H9 (cell line): ENCODE measurements at regions not wholly inside any gene's neighbourhood (a gene's known extent, or its start where the extent isn't known, plus 50 kb on each side); places are given as distances from the start of the nearest gene placed in this dataset.

Source experiments
- DNase-seq: peaks from one replicate; pipeline ENCODE4 v3.0.0-alpha.2; 2017
- H2AFZ ChIP-seq: one replicate; pipeline ENCODE4 v1.6.1; 2013; ENCODE audit warnings: mild to moderate bottlenecking, low read length, control low read depth, moderate library complexity
- H2AK5ac ChIP-seq: 2 replicates; pipeline ENCODE4 v1.6.1; 2013; ENCODE audit warnings: low read length, control low read depth, mixed read lengths; ENCODE audit not compliant: insufficient read length
- H2BK120ac ChIP-seq: one replicate; pipeline ENCODE4 v1.6.1; 2013; ENCODE audit warnings: low read depth, mild to moderate bottlenecking, low read length, control low read depth, inconsistent platforms; ENCODE audit not compliant: poor library complexity, severe bottlenecking
- H2BK12ac ChIP-seq: 2 replicates; pipeline ENCODE4 v1.6.1; 2013; ENCODE audit warnings: low read length, control low read depth, mixed read lengths, low read depth; ENCODE audit not compliant: insufficient read length
- H2BK15ac ChIP-seq: 2 replicates; pipeline ENCODE4 v1.6.1; 2013; ENCODE audit warnings: low read depth, low read length, control low read depth
- H2BK20ac ChIP-seq: one replicate; pipeline ENCODE4 v1.6.1; 2013; ENCODE audit warnings: low read depth, mild to moderate bottlenecking, low read length, control low read depth, inconsistent platforms; ENCODE audit not compliant: poor library complexity, severe bottlenecking
- H2BK5ac ChIP-seq: 2 replicates; pipeline ENCODE4 v1.6.1; 2013; ENCODE audit warnings: low read length, control low read depth, mixed read lengths; ENCODE audit not compliant: insufficient read length
- H3K14ac ChIP-seq: 2 replicates; pipeline ENCODE4 v1.6.1; 2013; ENCODE audit warnings: low read length, control low read depth; ENCODE audit not compliant: insufficient read depth
- H3K18ac ChIP-seq: 2 replicates; pipeline ENCODE4 v1.6.1; 2013; ENCODE audit warnings: low read depth, mild to moderate bottlenecking, mixed read lengths, low read length, control low read depth; ENCODE audit not compliant: insufficient read length
- H3K23ac ChIP-seq: 2 replicates; pipeline ENCODE4 v1.6.1; 2013; ENCODE audit warnings: low read length, control low read depth, mixed read lengths, low read depth; ENCODE audit not compliant: insufficient read length
- H3K23me2 ChIP-seq: 2 replicates; pipeline ENCODE4 v1.6.1; 2013; ENCODE audit warnings: low read depth, mild to moderate bottlenecking, mixed read lengths, low read length, control low read depth; ENCODE audit not compliant: insufficient read length, poor library complexity, severe bottlenecking
- H3K27ac ChIP-seq: 2 replicates; pipeline ENCODE4 v1.5.1; 2013; ENCODE audit warnings: low read length, control low read depth, mixed read lengths, low read depth; ENCODE audit not compliant: insufficient read length
- H3K27me3 ChIP-seq: 2 replicates; pipeline ENCODE4 v1.6.1; 2013; ENCODE audit warnings: low read length, control low read depth, inconsistent platforms; ENCODE audit not compliant: insufficient read depth
- H3K4ac ChIP-seq: 2 replicates; pipeline ENCODE4 v1.6.1; 2013; ENCODE audit warnings: low read depth, mild to moderate bottlenecking, control low read depth, inconsistent platforms, low read length, moderate library complexity
- H3K4me1 ChIP-seq: 2 replicates; pipeline ENCODE4 v1.6.1; 2013; ENCODE audit warnings: low read length, control low read depth, inconsistent platforms; ENCODE audit not compliant: insufficient read depth
- H3K4me2 ChIP-seq: 2 replicates; pipeline ENCODE4 v1.6.1; 2013; ENCODE audit warnings: low read length, control low read depth, mixed read lengths; ENCODE audit not compliant: insufficient read length, insufficient read depth
- H3K56ac ChIP-seq: 2 replicates; pipeline ENCODE4 v1.6.1; 2013; ENCODE audit warnings: low read depth, mild to moderate bottlenecking, mixed read lengths, low read length, control low read depth; ENCODE audit not compliant: insufficient read length
- H3K79me1 ChIP-seq: 2 replicates; pipeline ENCODE4 v1.6.1; 2013; ENCODE audit warnings: low read depth, mild to moderate bottlenecking, moderate library complexity, low read length, control low read depth, inconsistent platforms; ENCODE audit not compliant: insufficient read depth, poor library complexity, severe bottlenecking
- H3K79me2 ChIP-seq: 2 replicates; pipeline ENCODE4 v1.6.1; 2013; ENCODE audit warnings: low read length, control low read depth, inconsistent platforms; ENCODE audit not compliant: insufficient read depth
- H3K9ac ChIP-seq: 2 replicates; pipeline ENCODE4 v1.6.1; 2013; ENCODE audit warnings: low read length, control low read depth, mixed read lengths; ENCODE audit not compliant: insufficient read length; ENCODE audit errors: extremely low read depth
- H3K9me3 ChIP-seq: one replicate; pipeline ENCODE4 v1.6.1; 2013; ENCODE audit warnings: low read depth, low read length, inconsistent platforms; ENCODE audit not compliant: control insufficient read depth
- H3T11ph ChIP-seq: one replicate; pipeline ENCODE4 v1.6.1; 2013; ENCODE audit warnings: mild to moderate bottlenecking, low read length, control low read depth, inconsistent platforms
- H4K20me1 ChIP-seq: one replicate; pipeline ENCODE4 v1.6.1; 2013; ENCODE audit not compliant: control insufficient read depth, insufficient read length, insufficient read depth
- H4K5ac ChIP-seq: 2 replicates; pipeline ENCODE4 v1.6.1; 2013; ENCODE audit warnings: low read depth, mild to moderate bottlenecking, mixed read lengths, low read length, control low read depth; ENCODE audit not compliant: insufficient read length
- H4K8ac ChIP-seq: replicated peaks from 2 replicates; pipeline ENCODE4 v1.6.1; 2013; ENCODE audit warnings: low read length, control low read depth, mixed read lengths, low read depth; ENCODE audit not compliant: insufficient read length
- H4K91ac ChIP-seq: 2 replicates; pipeline ENCODE4 v1.6.1; 2013; ENCODE audit warnings: low read depth, mild to moderate bottlenecking, moderate library complexity, mixed read lengths, low read length, control low read depth; ENCODE audit not compliant: insufficient read length
- H3K27ac Mint-ChIP-seq, 3 experiments: 2 replicates in 2 of 3; 3 replicates in 1 of 3; pipeline ENCODE4 v1.8.0; 2020 to 2021; ENCODE audit warnings: mixed read lengths in 3 of 3, mild to moderate bottlenecking in 1 of 3, moderate library complexity in 1 of 3
- H3K27me3 Mint-ChIP-seq: 2 replicates; pipeline ENCODE4 v1.8.0; 2021; ENCODE audit warnings: low read depth, mild to moderate bottlenecking, moderate library complexity, mixed read lengths
- H3K36me3 Mint-ChIP-seq, 3 experiments: 2 replicates in 2 of 3; 3 replicates in 1 of 3; pipeline ENCODE4 v1.8.0; 2020 to 2021; ENCODE audit warnings: low read depth in 3 of 3, mixed read lengths in 3 of 3; ENCODE audit not compliant: insufficient read depth in 1 of 3
- H3K4me1 Mint-ChIP-seq, 2 experiments: 2 replicates each; pipeline ENCODE4 v1.8.0; 2020; ENCODE audit warnings: mixed read lengths in 2 of 2
- H3K4me3 Mint-ChIP-seq, 2 experiments: 2 replicates in 1 of 2; 3 replicates in 1 of 2; pipeline ENCODE4 v1.8.0; 2020 to 2021; ENCODE audit warnings: mild to moderate bottlenecking in 2 of 2, mixed read lengths in 2 of 2, moderate library complexity in 1 of 2
- H3K9me3 Mint-ChIP-seq, 2 experiments: 2 replicates in 1 of 2; 3 replicates in 1 of 2; pipeline ENCODE4 v1.8.0; 2020; ENCODE audit warnings: mild to moderate bottlenecking in 2 of 2, mixed read lengths in 2 of 2, moderate library complexity in 1 of 2
- CTCF ChIP-seq: fragments of 200-600 bp; sonication (generic); conservative IDR thresholded peaks from 3 replicates; pipeline ENCODE4 v1.8.0; 2021; ENCODE audit warnings: antibody characterized with exemption, mild to moderate bottlenecking
- WGBS: extraction: QIAGEN DNeasy Blood & Tissue Kit; methylation state at CpG from one replicate; pipeline ENCODE4 v1.1.7; 2013; ENCODE audit warnings: missing lambda C conversion rate, low lambda C conversion rate, mixed read lengths; ENCODE audit not compliant: insufficient read length; ENCODE audit errors: extremely low coverage; 5-methylcytosine and 5-hydroxymethylcytosine counted together

GRCh38 chr2:129925381-129925780 is 54.1 kb upstream of the RAB6C start:
- no peak for DNase-seq
- Histone ChIP-seq H2AK5ac (no peak overlapping the region), H2BK12ac (no peak overlapping the region), H2AFZ (no peak overlapping the region), H4K20me1 (no peaks in the 10 kb centered on the region), H3K27ac (no peak overlapping the region), H4K5ac (no peak overlapping the region), H3K23me2 (peaks cover 11% of the 10 kb centered on the region), H4K91ac (no peak overlapping the region), H3T11ph (no peak overlapping the region), H3K27me3 (no peaks in the 10 kb centered on the region), H3K23ac (no peak overlapping the region), H3K14ac (no peak overlapping the region), H2BK5ac (no peak overlapping the region), H3K18ac (no peak overlapping the region), H3K4ac (no peak overlapping the region), H3K9me3 (no peaks in the 10 kb centered on the region), H2BK120ac (no peak overlapping the region), H3K79me2 (no peaks in the 10 kb centered on the region), H3K4me1 (no peaks in the 10 kb centered on the region), H2BK20ac (no peak overlapping the region), H4K8ac (no peak overlapping the region), H3K56ac (no peak overlapping the region), H3K9ac (no peak overlapping the region), H3K79me1 (no peaks in the 10 kb centered on the region), H2BK15ac (no peak overlapping the region), H3K4me2 (no peak overlapping the region)
- Mint-ChIP-seq H3K27ac (no peak overlapping the region), H3K9me3 (no peaks in the 10 kb centered on the region; a peak in 2 of 5 replicates), H3K27me3 (peaks cover 33% of the 10 kb centered on the region), H3K36me3 (no peaks in the 10 kb centered on the region; a peak in 1 of 7 replicates), H3K4me1 (peaks cover 9 to 18% of the 10 kb centered on the region in 2 experiments), H3K4me3 (no peak overlapping the region)
- no CpG with 5 or more reads among the region's 3 CpGs for WGBS
- no peak for TF ChIP-seq CTCF
